ENCODE measurements at regions not wholly inside any gene's neighbourhood (a gene's known extent, or its start where the extent isn't known, plus 50 kb on each side); places are given as distances from the start of the nearest gene placed in this dataset.

DNA sequence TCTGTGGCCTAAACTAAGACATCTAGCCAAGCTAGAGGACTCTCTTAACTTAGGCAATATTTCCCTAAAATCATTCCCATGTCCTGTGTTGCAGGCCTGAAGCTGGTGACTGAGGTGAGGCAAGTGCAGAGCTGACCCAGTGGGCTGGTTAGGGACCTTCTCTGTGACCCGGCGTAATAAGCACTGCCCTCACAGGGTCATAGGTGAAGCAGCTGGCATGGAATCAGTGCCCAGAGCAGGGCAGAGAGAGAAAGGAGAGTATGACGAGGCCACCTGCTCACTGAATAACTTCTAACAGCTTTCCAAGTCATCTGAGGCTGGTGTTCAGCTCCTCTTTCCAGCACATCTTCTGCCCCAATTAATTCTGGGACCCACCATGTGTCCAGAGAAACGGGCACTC lies 197.0 kb downstream of the ANAPC1 start:
- no peak overlapping the region for H3K4me3 ChIP-seq (replicated peaks; ENCODE audit: insufficient read depth, low read length)
- DNase-seq (ENCODE audit: low read depth in 1 of 2, low spot score in 1 of 2) = no peak
- H3K27me3 ChIP-seq (ENCODE audit: insufficient read depth, poor library complexity, severe bottlenecking) = no peaks in the 10 kb centered on the region
- no peak overlapping the region for H3K27ac ChIP-seq (replicated peaks)
- no peak for TF ChIP-seq CTCF (IDR thresholded peaks at IDR 0.05; ENCODE audit: insufficient read depth, low read length)
- TF ChIP-seq GABPA (IDR thresholded peaks at IDR 0.05; ENCODE audit: low read depth) = no peak
- no peak for TF ChIP-seq REST (IDR thresholded peaks at IDR 0.05; ENCODE audit: insufficient replicate concordance, low read depth)
- TF ChIP-seq POLR2AphosphoS5 (IDR thresholded peaks at IDR 0.05; ENCODE audit: low read depth) = no peak
- no peak for TF ChIP-seq SPI1 (IDR thresholded peaks at IDR 0.05; ENCODE audit: borderline replicate concordance, low read depth)

DNA sequence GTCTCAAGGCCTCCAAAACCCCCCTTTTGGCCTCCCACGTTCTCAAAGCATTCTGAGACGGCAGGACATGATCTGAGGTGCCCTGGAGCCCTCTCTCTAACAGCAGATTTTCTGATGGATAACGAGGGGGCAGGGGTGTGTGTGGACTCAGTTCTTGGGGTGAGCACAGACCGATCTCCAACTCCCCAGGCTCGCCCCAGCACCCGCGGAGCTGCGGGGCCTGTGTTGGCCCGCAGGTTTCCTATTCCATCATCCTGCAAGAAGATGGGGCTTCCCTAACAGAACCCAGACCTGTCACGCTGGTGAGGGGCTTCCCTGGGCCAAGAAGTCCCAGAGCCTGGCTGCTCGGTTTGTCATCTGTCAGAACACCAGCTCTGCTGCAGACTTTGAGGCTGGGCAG lies 196.1 kb downstream of the ANAPC1 start:
- H3K27me3 ChIP-seq (ENCODE audit: insufficient read depth, poor library complexity, severe bottlenecking) = no peaks in the 10 kb centered on the region
- TF ChIP-seq SPI1 (IDR thresholded peaks at IDR 0.05; ENCODE audit: borderline replicate concordance, low read depth) (no peak), REST (IDR thresholded peaks at IDR 0.05; ENCODE audit: insufficient replicate concordance, low read depth) (no peak), GABPA (IDR thresholded peaks at IDR 0.05; ENCODE audit: low read depth) (no peak), CTCF (IDR thresholded peaks at IDR 0.05; ENCODE audit: insufficient read depth, low read length) (no peak), POLR2AphosphoS5 (IDR thresholded peaks at IDR 0.05; ENCODE audit: low read depth) (no peak)
- no peak for DNase-seq (ENCODE audit: low read depth in 1 of 2, low spot score in 1 of 2)
- H3K27ac ChIP-seq (replicated peaks) = no peak overlapping the region
- H3K4me3 ChIP-seq (replicated peaks; ENCODE audit: insufficient read depth, low read length) = no peak overlapping the region

DNA sequence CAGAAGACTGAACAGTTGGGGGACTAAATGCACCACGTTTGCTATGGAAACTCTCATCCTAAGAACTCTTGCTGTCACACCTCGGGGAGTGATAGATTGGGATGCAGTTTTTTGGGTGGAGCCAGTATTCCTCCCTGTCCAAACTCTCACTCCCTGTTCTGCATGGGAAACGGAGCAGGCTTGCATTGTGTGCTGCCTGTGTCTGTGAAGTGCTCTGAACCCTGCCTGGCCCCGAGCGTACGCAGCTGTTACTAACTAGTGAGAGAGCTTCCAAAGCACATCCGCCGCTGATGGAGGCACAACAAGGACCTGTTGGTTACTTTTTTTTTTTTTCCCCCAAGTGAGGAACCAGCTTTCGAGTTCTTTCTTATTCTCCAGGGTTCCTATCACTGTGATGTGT lies 195.5 kb downstream of the ANAPC1 start:
- TF ChIP-seq GABPA (IDR thresholded peaks at IDR 0.05; ENCODE audit: low read depth) (no peak), REST (IDR thresholded peaks at IDR 0.05; ENCODE audit: insufficient replicate concordance, low read depth) (no peak), SPI1 (IDR thresholded peaks at IDR 0.05; ENCODE audit: borderline replicate concordance, low read depth) (no peak), CTCF (IDR thresholded peaks at IDR 0.05; ENCODE audit: insufficient read depth, low read length) (no peak), POLR2AphosphoS5 (IDR thresholded peaks at IDR 0.05; ENCODE audit: low read depth) (no peak)
- Histone ChIP-seq H3K27me3 (ENCODE audit: insufficient read depth, poor library complexity, severe bottlenecking) (no peaks in the 10 kb centered on the region), H3K4me3 (replicated peaks; ENCODE audit: insufficient read depth, low read length) (no peak overlapping the region), H3K27ac (replicated peaks) (no peak overlapping the region)
- no peak for DNase-seq (ENCODE audit: low read depth in 1 of 2, low spot score in 1 of 2)
